ENCODE measurements at regions not wholly inside any gene's neighbourhood (a gene's known extent, or its start where the extent isn't known, plus 50 kb on each side); places are given as distances from the start of the nearest gene placed in this dataset.
"Not testable (repeated sequence)": the region's sequence is repeated elsewhere in the genome, so short reads cannot be mapped to it uniquely, and the experiment has no call there.

- no peak for DNase-seq (ENCODE audit: low read depth in 1 of 2, low spot score in 1 of 2)
These were observed 278.0 kb upstream of the GRIA1 start for GRCh38 chr5:153212471-153212870.

- no peak for DNase-seq (ENCODE audit: low read depth in 1 of 2, low spot score in 1 of 2)
These were observed 267.5 kb upstream of the GRIA1 start for GRCh38 chr5:153222936-153223335.

DNA sequence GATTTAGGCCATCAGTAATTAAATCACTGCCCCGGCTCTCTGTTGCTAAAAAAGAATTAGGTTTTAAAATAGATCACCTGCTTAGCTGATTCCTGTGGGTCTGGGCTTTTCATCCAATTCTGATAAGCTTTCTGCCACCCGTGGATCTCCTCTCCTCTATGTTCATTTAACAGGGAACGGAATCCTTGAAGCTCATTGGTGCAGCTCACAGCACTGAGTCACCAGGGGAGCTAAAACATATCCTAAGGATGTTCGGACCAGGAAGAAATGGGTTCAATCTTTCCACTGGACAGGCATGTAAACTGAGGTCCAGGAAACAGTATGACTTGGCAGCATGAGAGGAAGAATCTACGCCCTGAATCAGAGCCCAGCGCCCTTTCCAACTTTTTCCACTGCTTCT, 267.1 kb upstream of the GRIA1 start:
- DNase-seq (ENCODE audit: low read depth in 1 of 2, low spot score in 1 of 2): no peak

DNA sequence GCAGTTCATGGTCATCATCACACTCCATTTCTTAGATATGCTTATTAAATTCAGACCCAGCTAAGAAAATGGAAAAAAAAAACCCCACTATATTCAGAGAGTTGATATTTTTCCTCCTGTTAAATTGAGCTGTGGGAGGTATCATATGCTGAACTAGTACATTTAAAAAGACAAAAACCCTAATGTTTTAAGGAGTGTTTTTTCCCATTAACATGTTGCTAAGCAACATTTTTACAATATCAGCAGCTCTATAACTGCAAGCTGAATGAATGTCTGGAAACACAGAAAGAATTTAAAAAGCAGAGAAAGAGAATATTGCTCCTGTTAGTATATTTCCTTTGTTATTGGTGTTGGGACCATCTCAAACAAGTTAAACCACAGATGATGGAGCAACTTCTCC, 265.8 kb upstream of the GRIA1 start:
- no peak for DNase-seq (ENCODE audit: low read depth in 1 of 2, low spot score in 1 of 2)

DNA sequence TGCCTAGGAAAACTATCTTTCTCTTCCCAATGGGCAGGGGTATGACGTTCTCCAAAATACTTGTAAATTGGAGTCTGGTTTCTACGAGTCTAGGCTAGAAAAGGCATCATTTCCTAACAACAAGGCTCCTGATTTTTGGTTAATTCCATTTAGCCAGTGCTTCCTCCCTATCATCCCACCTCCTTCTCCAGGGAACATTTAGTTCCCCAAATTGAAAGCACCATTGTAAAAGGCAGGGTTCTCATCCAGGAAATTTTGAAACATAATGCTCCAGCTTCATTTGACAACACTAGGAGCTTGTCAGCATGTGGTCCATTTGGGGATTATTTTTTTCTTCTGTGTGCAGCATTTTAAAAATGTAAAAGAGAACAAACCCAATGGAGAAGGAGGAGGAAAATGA, 256.5 kb upstream of the GRIA1 start:
- no peak for DNase-seq (ENCODE audit: low read depth in 1 of 2, low spot score in 1 of 2)

DNA sequence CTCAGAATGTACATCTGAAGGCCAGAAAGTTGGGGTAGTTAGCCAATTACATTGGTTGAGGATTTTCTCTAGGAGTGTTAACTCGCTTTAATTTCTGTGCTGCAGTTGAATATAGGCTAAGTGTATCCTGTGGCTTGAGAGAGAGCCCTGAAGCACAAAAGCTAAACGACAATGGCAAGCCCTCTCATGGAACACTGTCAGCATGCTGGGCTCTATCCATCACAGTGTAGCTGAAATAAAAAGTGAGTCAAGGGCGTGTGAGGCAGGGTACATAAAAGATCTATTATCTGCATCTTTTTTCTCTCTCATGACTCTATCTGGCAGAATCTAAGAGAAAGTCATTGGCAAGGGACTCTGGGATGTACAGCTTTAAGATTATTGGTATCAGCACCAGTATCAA, 254.2 kb upstream of the GRIA1 start:
- no peak for DNase-seq (ENCODE audit: low read depth in 1 of 2, low spot score in 1 of 2)

DNA sequence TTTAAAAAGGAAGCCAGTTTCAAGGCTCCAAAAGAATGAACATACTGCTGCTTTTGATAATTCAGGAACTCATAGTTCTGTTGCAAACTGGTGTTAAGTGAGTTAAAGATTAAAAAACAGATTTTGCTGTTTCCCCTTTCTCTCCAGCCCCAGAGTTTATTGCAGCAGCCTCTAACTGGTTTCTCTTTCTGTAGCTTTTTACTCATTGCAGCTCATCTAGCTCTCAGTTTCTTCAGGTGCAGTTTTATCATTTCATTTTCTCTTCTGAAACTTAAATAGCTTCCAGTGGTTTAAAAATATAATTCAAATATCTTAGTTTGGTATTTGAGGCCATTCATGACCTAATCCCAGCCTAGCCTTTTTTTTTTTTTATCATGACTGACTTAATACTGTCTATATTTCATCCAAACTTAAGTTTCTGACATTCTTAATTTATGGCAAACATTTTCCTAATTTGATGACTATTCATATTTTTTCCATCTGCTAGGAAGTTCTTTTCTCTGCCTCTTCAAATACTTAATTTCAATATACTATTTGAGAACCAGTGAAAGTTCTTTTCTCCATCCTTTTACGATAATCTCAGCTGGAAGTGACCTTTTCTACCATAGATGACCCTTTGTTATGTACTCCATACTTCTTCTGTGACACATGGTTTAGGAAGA, 252.7 kb upstream of the GRIA1 start:
- no peak for DNase-seq (ENCODE audit: low read depth in 1 of 2, low spot score in 1 of 2)

- no peak for DNase-seq (ENCODE audit: low read depth in 1 of 2, low spot score in 1 of 2)
These were observed 233.1 kb upstream of the GRIA1 start for GRCh38 chr5:153257381-153257780.

- DNase-seq (ENCODE audit: low read depth in 1 of 2, low spot score in 1 of 2): no peak
These were observed 232.0 kb upstream of the GRIA1 start for GRCh38 chr5:153258469-153258868.

GRCh38 chr5:153267506-153267905, 223.0 kb upstream of the GRIA1 start:
- DNase-seq (ENCODE audit: low read depth in 1 of 2, low spot score in 1 of 2): no peak

DNA sequence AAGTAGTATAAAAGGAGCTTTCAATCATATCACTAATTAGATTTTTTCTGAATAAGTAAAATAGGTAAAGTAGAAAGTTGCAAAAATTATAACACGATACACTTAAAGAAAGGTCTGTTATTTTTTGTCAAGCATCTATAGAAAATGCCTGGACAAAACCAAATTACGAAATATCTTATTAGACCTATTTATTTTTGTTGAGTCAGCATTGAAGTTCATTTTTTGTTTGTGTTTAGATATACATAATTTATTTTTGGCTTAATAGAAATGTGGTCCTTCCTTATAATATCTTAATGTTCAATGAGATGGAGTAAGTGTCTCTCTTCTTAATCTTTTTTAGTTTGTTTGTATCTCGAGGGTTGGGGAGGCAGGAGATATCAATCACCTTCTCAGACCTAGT, 214.8 kb upstream of the GRIA1 start:
- no peak for DNase-seq (ENCODE audit: low read depth in 1 of 2, low spot score in 1 of 2)

DNA sequence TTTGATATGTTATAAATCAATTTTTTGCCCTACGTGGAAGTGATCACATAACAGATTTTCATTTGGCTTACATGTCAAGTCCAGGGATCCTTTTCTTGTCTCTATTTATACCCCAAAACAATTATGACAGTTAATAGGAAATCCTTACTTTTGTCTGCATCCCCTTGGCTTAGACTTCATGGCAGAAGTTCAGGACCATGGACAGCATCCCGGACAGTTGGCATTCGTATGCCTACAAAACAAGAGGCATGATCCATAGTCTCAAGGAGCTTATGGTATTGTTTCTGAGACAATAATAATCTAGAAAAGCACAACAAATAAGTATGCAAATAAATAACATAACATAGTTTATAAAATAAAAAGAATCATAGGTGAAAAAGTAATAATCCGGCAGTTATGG, 214.3 kb upstream of the GRIA1 start:
- DNase-seq (ENCODE audit: low read depth in 1 of 2, low spot score in 1 of 2): no peak

DNA sequence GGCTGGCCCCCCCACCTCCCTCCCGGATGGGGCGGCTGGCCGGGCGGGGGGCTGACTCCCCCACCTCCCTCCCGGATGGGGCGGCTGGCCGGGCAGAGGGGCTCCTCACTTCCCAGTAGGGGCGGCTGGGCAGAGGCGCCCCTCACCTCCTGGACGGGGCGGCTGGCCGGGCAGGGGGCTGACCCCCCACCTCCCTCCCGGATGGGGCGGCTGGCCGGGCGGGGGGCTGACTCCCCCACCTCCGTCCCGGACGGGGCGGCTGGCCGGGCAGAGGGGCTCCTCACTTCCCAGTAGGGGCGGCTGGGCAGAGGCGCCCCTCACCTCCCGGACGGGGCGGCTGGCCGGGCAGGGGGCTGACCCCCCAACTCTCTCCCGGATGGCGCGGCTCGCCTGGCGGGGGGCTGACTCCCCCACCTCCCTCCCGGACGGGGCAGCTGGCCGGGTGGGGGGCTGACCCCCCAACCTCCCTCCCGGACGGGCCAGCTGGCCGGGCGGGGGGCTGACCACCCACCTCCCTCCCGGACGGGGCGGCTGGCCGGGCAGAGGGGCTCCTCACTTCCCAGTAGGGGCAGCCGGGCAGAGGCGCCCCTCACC, 194.1 kb upstream of the GRIA1 start:
- DNase-seq (ENCODE audit: low read depth in 1 of 2, low spot score in 1 of 2): not testable (repeated sequence)

GRCh38 chr5:153299891-153300290, 190.6 kb upstream of the GRIA1 start:
- DNase-seq (ENCODE audit: low read depth in 1 of 2, low spot score in 1 of 2): no peak

DNA sequence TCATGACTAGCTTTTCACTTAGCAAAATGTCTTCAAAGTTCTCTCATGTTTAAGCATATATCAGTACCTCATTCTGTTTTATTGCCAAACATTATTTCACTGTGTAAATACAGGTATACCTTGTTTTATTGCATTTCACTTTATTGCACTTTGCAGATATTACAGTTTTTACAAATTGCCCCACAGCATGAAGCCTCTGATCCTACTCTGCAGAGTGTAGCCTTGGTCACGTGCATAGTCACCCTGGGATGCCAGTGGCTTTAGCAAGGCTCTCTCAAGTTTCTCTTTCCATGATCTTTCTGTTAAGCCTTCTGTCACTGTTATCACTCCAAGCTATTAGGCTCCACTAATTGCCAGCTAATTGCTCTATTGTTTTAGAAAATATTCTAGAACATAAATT, 182.2 kb upstream of the GRIA1 start:
- DNase-seq (ENCODE audit: low read depth in 1 of 2, low spot score in 1 of 2): no peak

GRCh38 chr5:153318556-153318955, 171.9 kb upstream of the GRIA1 start:
- no peak for DNase-seq (ENCODE audit: low read depth in 1 of 2, low spot score in 1 of 2)

DNA sequence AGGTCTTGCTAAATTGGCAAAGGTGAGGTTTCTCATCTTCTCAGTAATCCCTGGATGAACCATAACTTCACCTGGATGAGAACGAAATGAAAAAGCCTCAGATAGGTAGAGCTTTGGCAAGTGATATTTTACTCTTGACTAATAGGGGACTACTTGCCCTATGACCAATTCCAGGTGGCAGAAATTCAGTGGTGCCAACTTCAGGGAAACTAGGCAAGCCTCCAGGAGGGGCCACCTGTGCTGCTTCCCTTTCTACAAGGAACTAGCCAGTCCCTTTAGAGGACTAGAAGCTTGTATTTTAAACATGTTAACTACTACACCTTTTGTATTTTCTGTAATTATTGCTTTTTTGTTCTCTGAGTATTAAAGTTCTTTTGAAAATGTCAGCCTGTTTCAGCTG, 169.0 kb upstream of the GRIA1 start:
- DNase-seq (ENCODE audit: low read depth in 1 of 2, low spot score in 1 of 2): no peak

- no peak for DNase-seq (ENCODE audit: low read depth in 1 of 2, low spot score in 1 of 2)
These were observed 150.3 kb upstream of the GRIA1 start for GRCh38 chr5:153340139-153340538.

DNA sequence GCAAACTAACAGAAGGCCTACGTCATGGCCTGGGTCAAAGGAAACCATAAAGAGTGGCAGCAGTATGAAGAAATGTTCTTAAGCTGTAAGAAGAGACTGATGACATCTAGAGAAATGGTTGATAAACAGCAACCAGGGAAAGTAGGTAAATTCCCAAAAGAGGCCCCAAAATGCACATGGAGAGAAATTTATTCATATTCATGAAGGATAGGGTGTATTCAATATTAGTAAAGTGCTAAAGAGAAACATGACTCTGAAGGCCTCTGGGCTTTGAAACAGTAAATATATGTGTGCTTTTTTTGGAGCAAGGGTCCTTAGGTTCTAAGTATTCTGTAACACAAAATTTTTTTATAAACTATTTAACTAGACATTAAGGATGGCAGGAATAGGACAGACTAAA, 149.7 kb upstream of the GRIA1 start:
- DNase-seq (ENCODE audit: low read depth in 1 of 2, low spot score in 1 of 2): no peak

GRCh38 chr5:153342487-153342886, 148.0 kb upstream of the GRIA1 start:
- DNase-seq (ENCODE audit: low read depth in 1 of 2, low spot score in 1 of 2): no peak

- DNase-seq (ENCODE audit: low read depth in 1 of 2, low spot score in 1 of 2): no peak
These were observed 142.9 kb upstream of the GRIA1 start for GRCh38 chr5:153347611-153348010.

DNA sequence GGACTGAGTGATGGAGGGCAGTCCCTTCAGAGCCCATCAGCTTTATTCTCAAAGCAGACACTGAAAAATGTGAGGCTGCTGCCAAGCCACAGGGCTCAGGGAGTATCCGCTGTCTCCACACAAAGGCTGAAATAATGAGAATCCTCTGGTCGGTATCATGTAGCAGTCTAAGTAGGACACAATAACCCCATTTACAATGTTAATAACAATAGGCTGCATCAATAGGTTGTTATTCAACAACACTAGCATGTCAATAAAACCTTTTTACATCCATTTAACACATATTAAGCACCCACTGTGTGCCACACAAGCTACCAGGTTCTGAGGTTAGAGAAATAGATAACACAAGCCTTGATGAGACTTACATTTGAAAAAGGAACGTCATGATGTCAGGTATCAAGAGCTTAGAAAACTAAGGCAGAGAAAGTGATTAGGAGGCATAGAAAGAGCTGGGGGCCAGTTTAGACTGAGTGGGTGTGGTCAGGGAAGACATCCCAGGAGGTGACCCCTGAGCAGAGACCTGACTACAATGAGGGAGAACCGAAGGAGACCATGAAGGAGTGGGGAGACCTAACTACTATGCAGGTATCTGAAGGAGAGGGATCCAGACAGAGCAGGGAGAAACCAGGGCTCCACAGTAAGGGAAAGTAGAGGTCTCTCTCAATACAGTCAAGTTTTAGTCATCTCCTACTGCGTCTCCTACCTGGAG, 140.1 kb upstream of the GRIA1 start:
- no peak for DNase-seq (ENCODE audit: low read depth in 1 of 2, low spot score in 1 of 2)
